PC-9 (cell line): ENCODE measurements at regions not wholly inside any gene's neighbourhood (a gene's known extent, or its start where the extent isn't known, plus 50 kb on each side); places are given as distances from the start of the nearest gene placed in this dataset.

Source experiments
- CTCF ChIP-seq: fragments of 200-600 bp; sonication (generic); conservative IDR thresholded peaks from 2 replicates; pipeline ENCODE4 v1.6.1; 2017; ENCODE audit warnings: mixed run types, antibody characterized with exemption, mild to moderate bottlenecking, moderate library complexity
- EZH2 ChIP-seq: fragments of 200-600 bp; sonication (generic); IDR thresholded peaks from 2 replicates; pipeline ENCODE4 v1.8.0; 2017; ENCODE audit warnings: antibody characterized with exemption, low read depth

- TF ChIP-seq CTCF, result no peak
- TF ChIP-seq EZH2, result no peak
Measured at GRCh38 chr3:153760948-153761347, 360.2 kb upstream of the ARHGEF26 start.
